GM23338 (cell line): ENCODE measurements at regions not wholly inside any gene's neighbourhood (a gene's known extent, or its start where the extent isn't known, plus 50 kb on each side); places are given as distances from the start of the nearest gene placed in this dataset.

Source experiments
- CREB1 ChIP-seq: fragments of 250-450 bp; sonication (Bioruptor Pico); IDR thresholded peaks from 2 replicates; pipeline ENCODE4 v1.5.0; 2020; ENCODE audit warnings: low read depth, mild to moderate bottlenecking, moderate library complexity
- CTCF ChIP-seq, 2 experiments: fragments of 200-600 bp in 1 of 2; sonication (generic) in 1 of 2; conservative IDR thresholded peaks; 2 replicates each; pipeline versions ENCODE4 v1.5.1 to v1.6.1; 2016 to 2017; ENCODE audit warnings: antibody characterized with exemption in 2 of 2, low read depth in 2 of 2, mild to moderate bottlenecking in 2 of 2, moderate library complexity in 1 of 2
- ETS1 ChIP-seq: IDR thresholded peaks from 2 replicates; pipeline ENCODE4 v1.6.1; 2016; ENCODE audit warnings: antibody characterized with exemption
- EZH2 ChIP-seq: fragments of 200-600 bp; sonication (generic); IDR thresholded peaks from one replicate; pipeline ENCODE4 v1.8.0; 2017; ENCODE audit warnings: antibody characterized with exemption, mild to moderate bottlenecking, low read depth; ENCODE audit not compliant: unreplicated experiment
- EZH2phosphoT487 ChIP-seq: fragments of 200-600 bp; sonication (generic); IDR thresholded peaks from one replicate; pipeline ENCODE4 v1.8.1; 2018; ENCODE audit warnings: antibody characterized with exemption; ENCODE audit not compliant: unreplicated experiment
- JUNB ChIP-seq: IDR thresholded peaks from one replicate; pipeline ENCODE4 v1.6.1; 2016; ENCODE audit warnings: antibody characterized with exemption; ENCODE audit not compliant: unreplicated experiment
- NANOG ChIP-seq: IDR thresholded peaks from 2 replicates; pipeline ENCODE4 v1.6.1; 2016; ENCODE audit warnings: antibody characterized with exemption, borderline replicate concordance
- POLR2AphosphoS5 ChIP-seq: IDR thresholded peaks from 2 replicates; pipeline ENCODE4 v1.6.1; 2016; ENCODE audit warnings: antibody characterized with exemption, low read depth
- REST ChIP-seq: IDR thresholded peaks from one replicate; pipeline ENCODE4 v1.6.1; 2018; ENCODE audit warnings: antibody characterized with exemption; ENCODE audit not compliant: unreplicated experiment
- STAT1 ChIP-seq: IDR thresholded peaks from one replicate; pipeline ENCODE4 v1.6.1; 2016; ENCODE audit warnings: antibody characterized with exemption; ENCODE audit not compliant: unreplicated experiment
- ZNF331 ChIP-seq: fragments of 250-450 bp; sonication (Bioruptor Pico); IDR thresholded peaks from 2 replicates; pipeline ENCODE4 v1.5.0; 2020; ENCODE audit warnings: low read depth, mild to moderate bottlenecking, moderate library complexity

DNA sequence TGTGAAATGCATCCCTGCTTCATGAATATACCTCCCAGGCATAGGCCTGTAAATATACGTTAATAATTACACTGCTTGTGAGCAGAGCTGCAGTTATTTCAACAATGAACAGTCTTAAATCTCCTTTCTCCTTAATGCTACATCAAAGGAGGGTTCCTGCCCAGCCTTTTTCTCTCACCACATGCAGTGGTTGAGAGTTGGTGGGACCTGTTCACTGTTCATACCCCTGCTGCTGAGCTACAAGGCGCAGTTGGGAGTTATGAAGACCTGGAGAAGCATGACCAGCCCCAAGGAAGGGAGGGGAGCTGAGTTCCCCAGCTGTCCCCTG, 111.9 kb upstream of the FOXQ1 start:
- no peak for TF ChIP-seq CREB1 (CRISPR knock-in tag)
- TF ChIP-seq CTCF (conservative IDR thresholded peaks at IDR 0.05; ENCODE audit: low read depth in 2 of 2), result no peak
- TF ChIP-seq EZH2, result no peak
- no peak for TF ChIP-seq EZH2phosphoT487
- TF ChIP-seq POLR2AphosphoS5, result no peak
- TF ChIP-seq ZNF331 (CRISPR knock-in tag), result no peak
- no peak for TF ChIP-seq NANOG
- no peak for TF ChIP-seq REST
- no peak for TF ChIP-seq STAT1
- no peak for TF ChIP-seq JUNB
- no peak for TF ChIP-seq ETS1
